SH-SY5Y (cell line): ENCODE measurements at regions not wholly inside any gene's neighbourhood (a gene's known extent, or its start where the extent isn't known, plus 50 kb on each side); places are given as distances from the start of the nearest gene placed in this dataset.

Experiments used
- GATA2 ChIP-seq: IDR thresholded peaks from 2 replicates; pipeline ENCODE4 v1.6.1; 2011; ENCODE audit warnings: mild to moderate bottlenecking, low read depth, low read length
- GATA3 ChIP-seq: IDR thresholded peaks from 2 replicates; pipeline ENCODE4 v1.6.1; 2011; ENCODE audit warnings: low read depth, mild to moderate bottlenecking, low read length, moderate library complexity

GRCh38 chr10:60537697-60538096 lies 148.0 kb upstream of the ANK3 start:
- no peak for TF ChIP-seq GATA2
- TF ChIP-seq GATA3 = no peak

GRCh38 chr10:60536529-60537114 lies 146.9 kb upstream of the ANK3 start:
- no peak for TF ChIP-seq GATA2
- no peak for TF ChIP-seq GATA3

- TF ChIP-seq GATA3 = no peak
- no peak for TF ChIP-seq GATA2
Measured at GRCh38 chr10:60535427-60535826, 145.8 kb upstream of the ANK3 start.

GRCh38 chr10:60534761-60535389 lies 145.2 kb upstream of the ANK3 start:
- no peak for TF ChIP-seq GATA2
- no peak for TF ChIP-seq GATA3

GRCh38 chr10:60532696-60533468 lies 143.2 kb upstream of the ANK3 start:
- TF ChIP-seq GATA2 = no peak
- TF ChIP-seq GATA3 = no peak

GRCh38 chr10:60531006-60531405 lies 141.3 kb upstream of the ANK3 start:
- no peak for TF ChIP-seq GATA3
- no peak for TF ChIP-seq GATA2

- TF ChIP-seq GATA2 = no peak
Measured at GRCh38 chr10:60527676-60528075, 138.0 kb upstream of the ANK3 start.

GRCh38 chr10:60525716-60526585 lies 136.3 kb upstream of the ANK3 start:
- TF ChIP-seq GATA3 = no peak

GRCh38 chr10:60524541-60524940 lies 134.9 kb upstream of the ANK3 start:
- TF ChIP-seq GATA3 (no peak), GATA2 (no peak)

- TF ChIP-seq GATA2 = no peak
- TF ChIP-seq GATA3 = no peak
Measured at GRCh38 chr10:60522617-60523016, 132.9 kb upstream of the ANK3 start.

- peak; percentile 98 for TF ChIP-seq GATA2
- peak; percentile 95 for TF ChIP-seq GATA3
Measured at GRCh38 chr10:60521974-60522405, 132.3 kb upstream of the ANK3 start.

GRCh38 chr10:60518745-60519144 lies 129.1 kb upstream of the ANK3 start:
- TF ChIP-seq GATA2 (0 out of 2 replicates have a peak, but pooled peaks have one; percentile 11), GATA3 (no peak)

- TF ChIP-seq GATA3 (no peak), GATA2 (no peak)
Measured at GRCh38 chr10:60517805-60518204, 128.1 kb upstream of the ANK3 start.

- TF ChIP-seq GATA3 (no peak), GATA2 (no peak)
Measured at GRCh38 chr10:60513281-60513680, 123.6 kb upstream of the ANK3 start.
